ENCODE measurements at regions not wholly inside any gene's neighbourhood (a gene's known extent, or its start where the extent isn't known, plus 50 kb on each side); places are given as distances from the start of the nearest gene placed in this dataset.

DNA sequence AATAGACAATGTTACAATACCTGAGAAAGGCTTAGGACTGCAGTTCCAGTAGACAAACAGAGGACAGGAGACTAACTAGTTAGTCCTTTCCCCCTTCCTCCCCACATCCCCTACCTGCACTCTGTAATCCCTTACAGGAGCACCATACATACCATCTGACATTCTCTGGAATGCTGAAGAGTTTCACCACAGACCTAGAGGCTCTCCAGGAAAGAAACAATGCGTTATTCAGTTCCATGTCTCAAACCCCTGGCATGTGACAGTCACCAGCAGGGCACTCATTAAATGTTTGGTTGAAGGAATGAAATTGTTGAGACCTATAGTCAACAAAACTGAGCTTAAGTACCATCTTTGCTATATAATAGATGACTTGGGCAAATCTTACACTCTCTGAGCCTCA, 100.2 kb upstream of the USP38 start:
- no peak for DNase-seq (ENCODE audit: low read depth)
- H3K4me3 ChIP-seq (replicated peaks; ENCODE audit: low read depth, low read length): no peak overlapping the region
- TF ChIP-seq, protein P1, sequence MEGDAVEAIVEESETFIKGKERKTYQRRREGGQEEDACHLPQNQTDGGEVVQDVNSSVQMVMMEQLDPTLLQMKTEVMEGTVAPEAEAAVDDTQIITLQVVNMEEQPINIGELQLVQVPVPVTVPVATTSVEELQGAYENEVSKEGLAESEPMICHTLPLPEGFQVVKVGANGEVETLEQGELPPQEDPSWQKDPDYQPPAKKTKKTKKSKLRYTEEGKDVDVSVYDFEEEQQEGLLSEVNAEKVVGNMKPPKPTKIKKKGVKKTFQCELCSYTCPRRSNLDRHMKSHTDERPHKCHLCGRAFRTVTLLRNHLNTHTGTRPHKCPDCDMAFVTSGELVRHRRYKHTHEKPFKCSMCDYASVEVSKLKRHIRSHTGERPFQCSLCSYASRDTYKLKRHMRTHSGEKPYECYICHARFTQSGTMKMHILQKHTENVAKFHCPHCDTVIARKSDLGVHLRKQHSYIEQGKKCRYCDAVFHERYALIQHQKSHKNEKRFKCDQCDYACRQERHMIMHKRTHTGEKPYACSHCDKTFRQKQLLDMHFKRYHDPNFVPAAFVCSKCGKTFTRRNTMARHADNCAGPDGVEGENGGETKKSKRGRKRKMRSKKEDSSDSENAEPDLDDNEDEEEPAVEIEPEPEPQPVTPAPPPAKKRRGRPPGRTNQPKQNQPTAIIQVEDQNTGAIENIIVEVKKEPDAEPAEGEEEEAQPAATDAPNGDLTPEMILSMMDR (IDR thresholded peaks at IDR 0.05; ENCODE audit: low read length, missing control alignments): no peak

- TF ChIP-seq, protein P1 (IDR thresholded peaks at IDR 0.05; ENCODE audit: low read length, missing control alignments): peak; percentile 14
- H3K4me3 ChIP-seq (replicated peaks; ENCODE audit: low read depth, low read length): no peak overlapping the region
- DNase-seq (ENCODE audit: low read depth): peak; percentile 15
Measured at GRCh38 chr4:143085224-143085623, 99.5 kb upstream of the USP38 start.

DNA sequence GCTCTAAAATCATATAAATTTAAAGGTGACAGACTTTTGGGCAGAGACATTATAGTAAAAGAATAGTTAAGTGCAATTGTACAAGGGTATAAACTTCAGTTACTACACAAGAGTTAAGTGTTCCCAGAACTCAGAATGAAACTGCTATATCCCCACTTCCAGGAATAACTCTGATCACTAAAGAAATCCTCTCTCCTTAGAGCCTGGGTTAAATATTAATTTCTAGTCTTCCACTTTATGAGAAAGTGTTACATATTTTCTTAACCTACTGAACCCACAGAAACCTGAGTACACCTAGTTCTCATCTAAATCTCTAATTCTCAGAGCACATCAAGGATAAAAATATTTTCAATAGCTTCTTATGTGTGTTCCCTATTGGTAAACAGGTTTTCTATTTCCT, 99.1 kb upstream of the USP38 start:
- TF ChIP-seq, protein P1 (IDR thresholded peaks at IDR 0.05; ENCODE audit: low read length, missing control alignments): no peak
- no peak overlapping the region for H3K4me3 ChIP-seq (replicated peaks; ENCODE audit: low read depth, low read length)
- no peak for DNase-seq (ENCODE audit: low read depth)

GRCh38 chr4:143089291-143089690, 95.4 kb upstream of the USP38 start:
- DNase-seq (ENCODE audit: low read depth): no peak
- H3K4me3 ChIP-seq (replicated peaks; ENCODE audit: low read depth, low read length): no peak overlapping the region
- TF ChIP-seq, protein P1 (IDR thresholded peaks at IDR 0.05; ENCODE audit: low read length, missing control alignments): no peak

- H3K4me3 ChIP-seq (replicated peaks; ENCODE audit: low read depth, low read length): no peak overlapping the region
- TF ChIP-seq, protein P1 (IDR thresholded peaks at IDR 0.05; ENCODE audit: low read length, missing control alignments): no peak
- DNase-seq (ENCODE audit: low read depth): no peak
Measured at GRCh38 chr4:143089847-143090246, 94.9 kb upstream of the USP38 start.

- H3K4me3 ChIP-seq (replicated peaks; ENCODE audit: low read depth, low read length): no peak overlapping the region
- DNase-seq (ENCODE audit: low read depth): no peak
- TF ChIP-seq, protein P1 (IDR thresholded peaks at IDR 0.05; ENCODE audit: low read length, missing control alignments): no peak
Measured at GRCh38 chr4:143091862-143092261, 92.9 kb upstream of the USP38 start.

DNA sequence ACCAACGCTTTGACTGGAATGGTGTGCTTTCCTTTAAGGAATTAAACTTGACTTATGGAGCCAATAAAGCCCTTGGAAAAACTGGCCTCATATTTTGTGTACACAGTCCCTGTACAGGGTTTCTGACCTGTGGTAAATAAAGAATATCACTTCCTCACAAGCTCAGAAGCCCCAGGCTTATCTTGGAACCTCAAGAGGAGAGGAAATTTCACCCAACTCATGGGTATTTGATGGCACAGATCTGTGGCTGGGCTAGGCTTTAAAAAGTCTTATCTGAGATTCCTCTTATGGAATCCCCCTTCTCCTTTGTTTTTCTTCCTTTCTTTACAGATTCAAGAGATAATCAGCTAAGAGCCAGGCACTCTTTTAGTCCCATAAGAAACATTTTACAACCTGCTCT, 89.3 kb upstream of the USP38 start:
- H3K4me3 ChIP-seq (replicated peaks; ENCODE audit: low read depth, low read length): no peak overlapping the region
- DNase-seq (ENCODE audit: low read depth): no peak

More for the DNA sequence above, 89.3 kb upstream of the USP38 start:
- TF ChIP-seq, protein P1 (IDR thresholded peaks at IDR 0.05; ENCODE audit: low read length, missing control alignments): no peak
